ENCODE measurements at regions not wholly inside any gene's neighbourhood (a gene's known extent, or its start where the extent isn't known, plus 50 kb on each side); places are given as distances from the start of the nearest gene placed in this dataset.
A peak's percentile ranks its signal among the peaks of the same experiment; 100 is the strongest.
"Not testable (repeated sequence)": the region's sequence is repeated elsewhere in the genome, so short reads cannot be mapped to it uniquely, and the experiment has no call there.

DNA sequence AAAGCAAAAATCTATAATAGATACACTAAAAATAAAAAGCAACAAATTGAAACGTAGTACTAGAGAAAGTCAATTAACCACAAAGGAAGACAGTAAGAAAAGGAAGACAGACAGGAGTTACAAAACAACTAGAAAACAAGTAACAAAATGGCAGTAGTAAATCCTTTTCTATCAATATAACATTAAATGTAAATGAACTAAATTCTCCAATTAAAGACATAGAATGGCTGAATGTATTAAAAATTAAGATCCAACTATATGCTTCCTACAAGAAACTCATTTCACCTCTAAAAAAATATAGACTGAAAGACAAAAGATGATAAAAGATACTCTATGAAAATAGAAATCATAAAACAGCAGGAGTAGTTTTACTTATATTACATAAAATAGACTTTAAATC lies 79.1 kb downstream of the CTH start:
- no peak for DNase-seq (ENCODE audit: low read depth in 2 of 2)

GRCh38 chr1:70495370-70495769 lies 84.3 kb downstream of the CTH start:
- DNase-seq (ENCODE audit: low read depth in 2 of 2): no peak

DNA sequence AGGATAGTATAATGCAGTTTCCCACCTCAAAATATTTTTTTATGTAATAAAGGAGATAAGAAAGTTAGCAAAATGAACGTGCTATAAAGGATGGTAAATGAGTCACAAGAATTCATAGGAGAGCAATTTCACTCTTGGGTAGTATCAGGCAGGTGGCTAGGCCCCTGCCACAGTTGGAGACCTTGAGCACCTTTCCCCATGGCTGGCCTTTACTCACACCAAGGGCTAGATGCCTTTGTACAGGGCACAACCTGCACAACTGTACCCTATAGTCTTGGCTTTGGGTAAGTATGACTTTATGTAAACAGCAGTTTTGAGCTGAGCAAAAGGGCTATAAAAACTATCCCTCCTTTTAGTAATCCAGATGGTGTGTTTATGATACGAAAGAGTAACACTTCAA lies 85.1 kb downstream of the CTH start:
- no peak for DNase-seq (ENCODE audit: low read depth in 2 of 2)

DNA sequence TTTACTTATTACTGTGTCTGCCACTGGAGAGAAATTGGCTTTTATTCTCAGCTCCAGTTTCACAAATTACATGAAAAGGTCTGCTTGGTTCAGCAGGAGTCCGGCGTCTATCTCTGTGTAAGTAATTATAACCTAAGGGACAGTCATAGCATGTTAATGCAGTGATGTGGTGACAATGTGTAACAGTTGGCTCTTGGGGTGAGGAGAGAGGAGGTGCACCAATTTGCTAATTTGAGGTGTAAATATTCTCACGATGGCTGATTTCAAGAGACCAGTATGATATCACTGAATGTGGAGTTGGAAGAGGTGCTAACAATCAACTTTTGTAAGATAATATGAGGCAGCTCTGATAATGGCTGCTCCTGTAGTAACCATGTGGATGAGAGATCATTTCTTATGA lies 86.1 kb downstream of the CTH start:
- DNase-seq (ENCODE audit: low read depth in 2 of 2): no peak

DNA sequence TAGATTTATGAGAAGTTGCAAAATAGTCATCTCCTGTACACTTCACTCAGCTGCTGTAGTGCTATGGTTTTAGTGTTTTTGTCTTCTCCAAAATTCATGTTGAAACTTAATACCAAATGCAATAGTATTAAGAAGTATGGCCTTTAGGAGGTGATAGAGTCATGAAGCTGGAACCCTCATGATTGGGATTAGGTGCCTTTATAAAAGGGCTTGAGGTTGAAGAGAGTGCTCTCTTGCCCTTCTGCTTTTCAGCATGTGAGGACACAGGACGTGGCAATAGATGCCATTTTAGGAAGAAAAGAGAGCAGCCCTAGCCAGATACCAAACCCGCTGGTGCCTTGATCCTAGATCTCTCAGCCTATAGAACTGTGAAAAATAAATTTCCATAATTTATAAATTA lies 87.6 kb downstream of the CTH start:
- DNase-seq (ENCODE audit: low read depth in 2 of 2): no peak

GRCh38 chr1:70499695-70500094 lies 88.6 kb downstream of the CTH start:
- no peak for DNase-seq (ENCODE audit: low read depth in 2 of 2)

GRCh38 chr1:70503358-70503757 lies 92.3 kb downstream of the CTH start:
- no peak for DNase-seq (ENCODE audit: low read depth in 2 of 2)

GRCh38 chr1:70504176-70504820 lies 93.2 kb downstream of the CTH start:
- DNase-seq (ENCODE audit: low read depth in 2 of 2): peak; percentile 30 to 38

GRCh38 chr1:70504821-70505193 lies 93.7 kb downstream of the CTH start:
- peak; percentile 86 to 87 for DNase-seq (ENCODE audit: low read depth in 2 of 2)

DNA sequence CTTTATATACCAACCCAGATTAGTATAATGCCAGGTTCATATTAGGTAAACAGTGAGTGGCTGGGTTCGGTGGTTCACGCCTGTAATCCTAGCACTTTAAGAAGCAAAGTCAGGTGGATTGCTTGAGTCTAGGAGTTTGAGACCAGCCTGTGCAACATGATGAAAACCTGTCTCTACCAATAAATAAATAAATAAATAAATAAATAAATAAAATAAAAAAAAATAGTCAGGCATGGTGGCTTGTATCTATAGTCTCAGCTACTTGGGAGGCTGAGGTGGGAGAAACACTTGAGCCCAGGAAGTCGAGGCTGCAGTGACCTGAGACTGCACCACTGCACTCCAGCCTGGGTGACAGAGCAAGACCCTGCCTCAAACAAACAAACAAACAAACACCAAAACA lies 96.9 kb downstream of the CTH start:
- not testable (repeated sequence) for DNase-seq (ENCODE audit: low read depth in 2 of 2)

DNA sequence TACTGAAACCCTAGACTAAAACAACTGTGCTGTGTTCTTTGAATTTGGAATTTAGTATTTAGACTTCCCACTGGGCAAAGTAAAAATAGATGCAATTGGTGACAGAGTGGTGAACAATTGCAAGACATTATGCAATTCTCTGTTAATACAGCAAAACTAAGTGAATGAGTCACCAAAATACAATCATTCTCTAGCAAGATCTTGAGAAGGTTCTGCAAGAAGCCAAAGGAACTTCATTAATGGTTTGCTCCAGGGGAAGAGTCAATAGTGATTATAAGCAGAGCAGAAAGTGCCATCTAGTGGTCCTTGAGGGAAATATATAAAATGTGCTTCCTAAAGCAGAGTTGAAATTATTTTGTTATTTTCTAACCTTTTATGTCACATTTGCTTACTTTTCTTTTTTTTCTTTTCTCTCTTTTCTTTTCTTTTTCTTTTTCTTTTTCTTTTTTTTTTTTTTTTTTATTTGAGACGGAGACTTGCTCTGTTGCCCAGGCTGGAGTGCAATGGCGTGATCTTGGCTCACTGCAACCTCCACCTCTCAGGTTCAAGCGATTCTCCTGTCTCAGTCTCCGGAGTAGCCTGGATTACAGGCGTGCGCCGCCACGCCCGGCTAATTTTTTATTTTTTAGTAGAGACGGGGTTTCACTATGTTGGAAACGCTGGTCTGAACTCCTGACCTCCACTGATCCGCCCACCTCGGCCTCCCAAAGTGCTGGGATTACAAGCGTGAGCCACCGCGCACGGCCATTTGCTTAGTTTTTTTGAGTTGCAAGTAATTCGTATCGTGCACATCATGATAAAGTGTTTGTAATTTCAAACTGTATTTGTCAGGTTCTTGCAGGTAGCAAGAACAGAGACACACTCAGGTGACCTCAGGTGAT lies 99.2 kb downstream of the CTH start:
- DNase-seq (ENCODE audit: low read depth in 2 of 2): peak; percentile 90 to 92

GRCh38 chr1:70517444-70517843 lies 106.4 kb downstream of the CTH start:
- DNase-seq (ENCODE audit: low read depth in 2 of 2): no peak

GRCh38 chr1:70518106-70518505 lies 107.0 kb downstream of the CTH start:
- DNase-seq (ENCODE audit: low read depth in 2 of 2): no peak

GRCh38 chr1:70528590-70529333 lies 117.7 kb downstream of the CTH start:
- DNase-seq (ENCODE audit: low read depth in 2 of 2): no peak

GRCh38 chr1:70536708-70537366 lies 125.8 kb downstream of the CTH start:
- DNase-seq (ENCODE audit: low read depth in 2 of 2): peak in 1 of 2 experiments; percentile 41

GRCh38 chr1:70537788-70538187 lies 126.7 kb downstream of the CTH start:
- DNase-seq (ENCODE audit: low read depth in 2 of 2): no peak

DNA sequence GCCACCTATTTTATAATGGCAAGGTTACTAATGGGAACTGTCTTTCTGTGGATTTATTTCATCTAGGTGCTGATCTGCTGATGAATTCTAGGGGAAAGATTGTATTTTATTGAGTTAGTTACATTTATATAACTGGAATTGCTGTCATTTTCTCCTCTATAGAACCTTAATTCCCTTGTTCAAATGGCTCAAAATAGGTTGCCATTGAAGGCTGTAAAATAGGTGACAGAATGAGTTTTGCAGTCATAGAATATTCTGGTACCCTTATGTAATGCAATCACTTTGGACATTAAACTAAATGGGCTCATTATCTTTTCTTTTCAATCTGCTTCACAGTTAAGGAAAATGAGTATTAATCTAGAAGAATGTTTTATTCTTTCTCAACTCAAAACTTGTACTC lies 131.0 kb downstream of the CTH start:
- DNase-seq (ENCODE audit: low read depth in 2 of 2): no peak

DNA sequence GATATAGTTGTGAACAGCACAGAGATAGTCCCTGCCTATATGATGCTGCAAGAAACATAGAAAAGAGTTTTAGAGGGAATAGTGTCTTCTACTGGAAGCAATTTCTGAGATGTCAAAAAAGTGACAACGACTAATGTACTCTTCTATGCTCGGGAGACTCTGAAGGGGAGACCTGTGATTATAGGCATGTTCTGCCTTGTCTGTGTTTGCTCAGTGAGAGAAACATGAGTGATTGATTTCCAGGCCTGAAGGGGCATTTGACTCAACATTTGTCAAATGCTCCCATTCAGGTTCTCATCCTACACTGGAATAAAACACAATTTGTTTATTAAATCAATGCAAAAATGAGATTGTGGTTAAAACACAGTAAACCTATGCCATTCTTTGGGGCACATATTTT lies 131.8 kb downstream of the CTH start:
- DNase-seq (ENCODE audit: low read depth in 2 of 2): no peak

- no peak for DNase-seq (ENCODE audit: low read depth in 2 of 2)
Measured at GRCh38 chr1:70546726-70547125, 135.7 kb downstream of the CTH start.

DNA sequence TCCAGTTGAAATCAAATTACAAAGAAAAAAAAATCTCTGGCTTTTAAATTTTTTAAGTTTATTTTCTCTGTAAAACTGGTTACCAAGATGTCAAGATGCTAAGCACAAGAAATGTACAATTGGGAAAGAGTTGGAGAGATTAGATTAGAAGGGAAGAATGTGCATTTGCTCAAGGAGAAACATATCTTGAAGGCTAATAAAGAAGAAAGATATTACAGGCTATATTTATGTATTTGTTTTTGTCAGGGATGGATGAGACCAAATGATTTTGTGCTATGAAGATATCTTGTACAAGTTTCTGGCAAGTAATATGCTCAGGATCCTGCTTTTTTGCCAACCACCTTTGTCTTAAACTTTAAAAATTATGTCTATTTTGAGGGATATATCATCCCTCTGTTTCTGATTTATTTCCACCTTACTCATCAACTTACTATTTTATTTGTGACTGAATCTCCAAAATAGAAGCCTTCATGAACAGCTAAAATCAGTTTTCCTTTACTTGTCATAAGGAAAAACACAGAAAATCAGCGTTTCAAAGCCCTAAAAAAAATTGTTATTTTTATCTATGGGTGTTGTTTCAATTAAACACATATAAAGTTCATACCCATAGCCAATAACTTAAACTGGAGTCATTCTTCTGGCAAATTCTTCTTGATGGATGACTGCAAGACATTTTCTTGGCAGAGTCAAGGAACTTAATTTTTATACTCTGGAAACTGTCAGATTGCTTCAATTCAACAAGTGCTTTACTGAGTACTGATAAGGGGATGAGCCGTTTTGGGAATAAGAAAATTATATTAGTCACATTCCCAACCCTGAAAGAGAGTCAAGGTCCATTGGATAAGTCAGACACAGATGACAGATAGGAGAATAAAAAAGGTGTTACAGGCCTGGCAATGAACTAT lies 141.8 kb downstream of the CTH start:
- DNase-seq (ENCODE audit: low read depth in 2 of 2): no peak

DNA sequence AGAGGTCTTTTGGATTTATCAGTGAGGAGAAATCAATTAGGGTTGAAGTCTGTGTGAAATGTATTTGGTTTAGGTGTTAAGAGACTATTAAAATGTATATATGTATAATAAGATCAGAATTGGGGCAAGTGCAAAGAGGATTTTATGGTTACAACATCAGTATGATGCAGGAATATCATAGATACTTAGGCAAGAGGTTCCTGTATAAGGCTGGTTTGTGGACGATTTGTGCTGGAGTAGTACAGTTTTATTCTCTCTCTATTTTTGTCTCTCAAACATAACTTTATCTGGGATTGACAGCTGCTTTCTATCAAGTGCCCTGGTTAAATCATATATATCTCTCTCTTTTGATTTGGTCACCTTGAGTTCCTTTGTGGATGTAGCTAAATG lies 142.5 kb downstream of the CTH start:
- no peak for DNase-seq (ENCODE audit: low read depth in 2 of 2)

All from fibroblast of skin of left quadriceps (primary cell).